ENCODE measurements at regions not wholly inside any gene's neighbourhood (a gene's known extent, or its start where the extent isn't known, plus 50 kb on each side); places are given as distances from the start of the nearest gene placed in this dataset.
"Not testable (repeated sequence)": the region's sequence is repeated elsewhere in the genome, so short reads cannot be mapped to it uniquely, and the experiment has no call there.

GRCh38 chr11:130979386-130979972, 63.2 kb upstream of the SNX19 start:
- no peak for DNase-seq (ENCODE audit: low read depth, low spot score)

- DNase-seq (ENCODE audit: low read depth, low spot score): no peak
Observed at GRCh38 chr11:130980071-130980862, 64.0 kb upstream of the SNX19 start.

DNA sequence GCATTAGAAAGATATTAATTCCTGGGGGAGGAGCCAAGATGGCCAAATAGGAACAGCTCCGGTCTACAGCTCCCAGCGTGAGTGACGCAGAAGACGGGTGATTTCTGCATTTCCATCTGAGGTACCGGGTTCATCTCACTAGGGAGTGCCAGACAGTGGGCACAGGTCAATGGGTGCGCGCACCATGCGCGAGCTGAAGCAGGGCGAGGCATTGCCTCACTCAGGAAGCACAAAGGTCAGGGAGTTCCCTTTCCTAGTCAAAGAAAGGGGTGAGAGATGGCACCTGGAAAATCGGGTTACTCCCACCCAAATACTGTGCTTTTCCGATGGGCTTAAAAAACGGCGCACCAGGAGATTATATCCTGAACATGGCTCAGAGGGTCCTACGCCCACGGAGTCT, 68.0 kb upstream of the SNX19 start:
- not testable (repeated sequence) for DNase-seq (ENCODE audit: low read depth, low spot score)

DNA sequence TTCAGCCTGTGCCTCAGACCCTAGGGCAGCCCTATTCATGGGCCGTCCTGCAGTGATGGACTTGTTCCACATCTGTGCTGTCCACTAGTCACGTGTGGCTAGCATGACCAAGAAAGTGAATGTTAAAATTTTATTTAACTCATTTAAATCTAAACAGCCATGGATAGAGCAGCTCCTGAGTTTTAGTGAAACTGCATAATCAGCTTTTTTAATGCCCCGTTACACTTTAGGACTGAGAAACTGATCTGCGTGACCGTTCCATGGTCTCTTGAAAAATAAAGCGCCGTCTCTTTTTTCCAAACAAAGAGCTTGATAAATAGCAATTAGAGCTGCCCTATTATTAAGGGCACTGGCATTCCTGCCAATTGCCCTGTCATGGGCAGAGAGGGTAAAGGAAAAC, 76.5 kb upstream of the SNX19 start:
- no peak for DNase-seq (ENCODE audit: low read depth, low spot score)

DNA sequence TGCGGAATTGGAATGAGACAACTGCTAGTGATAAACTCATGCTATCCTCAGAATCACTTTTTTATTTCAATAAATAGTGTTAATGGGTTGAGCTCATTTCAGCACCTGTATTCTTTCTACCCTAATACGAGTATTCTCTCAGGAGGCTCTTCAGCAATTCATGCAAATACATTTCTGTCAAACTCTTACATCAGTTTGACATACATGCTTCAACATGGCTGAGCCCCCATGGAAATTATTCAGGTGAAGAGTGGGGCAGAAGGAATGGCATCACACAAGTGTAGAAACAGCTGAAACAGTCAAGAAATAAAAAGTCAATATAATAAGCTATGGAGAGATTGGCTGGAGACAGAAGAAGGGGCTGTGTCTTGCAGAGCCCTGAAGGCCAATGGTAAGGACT, 77.8 kb upstream of the SNX19 start:
- DNase-seq (ENCODE audit: low read depth, low spot score): no peak

DNA sequence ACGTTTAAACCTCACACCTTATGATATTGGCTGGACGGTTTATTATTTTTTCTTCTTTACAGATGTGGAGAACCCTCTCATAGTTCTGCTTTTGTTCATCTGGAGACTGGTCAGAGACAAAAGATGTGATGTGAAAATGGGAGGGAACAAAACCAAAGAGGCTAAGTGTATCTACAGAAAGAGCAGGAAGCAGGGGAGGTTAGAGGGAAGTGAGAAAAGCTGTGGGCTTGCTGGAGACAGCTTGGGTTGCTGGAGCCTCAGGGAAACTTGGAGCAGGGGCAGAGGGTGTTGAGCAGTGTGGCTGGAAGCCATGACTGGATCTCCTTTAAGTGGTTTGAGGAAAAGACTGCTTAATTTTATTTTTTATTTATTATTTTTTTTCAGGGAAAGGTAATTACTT, 79.0 kb upstream of the SNX19 start:
- DNase-seq (ENCODE audit: low read depth, low spot score): no peak

DNA sequence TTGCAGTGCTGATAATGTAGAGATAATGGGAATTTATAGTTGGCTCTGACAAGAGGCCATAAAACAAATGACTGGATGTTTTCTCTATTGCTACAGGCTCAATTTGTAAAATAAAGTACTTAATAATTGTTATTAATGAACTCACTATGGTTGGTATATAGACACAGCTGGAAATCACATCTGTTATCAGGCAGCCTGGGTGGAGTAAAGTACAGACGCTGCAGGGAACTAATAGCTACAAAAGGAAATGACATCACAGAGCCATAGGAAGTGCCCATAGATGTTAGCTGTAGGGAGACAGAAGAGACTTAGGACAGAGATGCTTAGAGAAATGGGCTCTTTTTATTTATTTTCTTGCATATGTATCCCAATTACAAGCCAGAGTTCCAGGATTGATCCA, 81.0 kb upstream of the SNX19 start:
- DNase-seq (ENCODE audit: low read depth, low spot score): no peak

GRCh38 chr11:130999086-130999485, 82.8 kb upstream of the SNX19 start:
- DNase-seq (ENCODE audit: low read depth, low spot score): peak; percentile 3

DNA sequence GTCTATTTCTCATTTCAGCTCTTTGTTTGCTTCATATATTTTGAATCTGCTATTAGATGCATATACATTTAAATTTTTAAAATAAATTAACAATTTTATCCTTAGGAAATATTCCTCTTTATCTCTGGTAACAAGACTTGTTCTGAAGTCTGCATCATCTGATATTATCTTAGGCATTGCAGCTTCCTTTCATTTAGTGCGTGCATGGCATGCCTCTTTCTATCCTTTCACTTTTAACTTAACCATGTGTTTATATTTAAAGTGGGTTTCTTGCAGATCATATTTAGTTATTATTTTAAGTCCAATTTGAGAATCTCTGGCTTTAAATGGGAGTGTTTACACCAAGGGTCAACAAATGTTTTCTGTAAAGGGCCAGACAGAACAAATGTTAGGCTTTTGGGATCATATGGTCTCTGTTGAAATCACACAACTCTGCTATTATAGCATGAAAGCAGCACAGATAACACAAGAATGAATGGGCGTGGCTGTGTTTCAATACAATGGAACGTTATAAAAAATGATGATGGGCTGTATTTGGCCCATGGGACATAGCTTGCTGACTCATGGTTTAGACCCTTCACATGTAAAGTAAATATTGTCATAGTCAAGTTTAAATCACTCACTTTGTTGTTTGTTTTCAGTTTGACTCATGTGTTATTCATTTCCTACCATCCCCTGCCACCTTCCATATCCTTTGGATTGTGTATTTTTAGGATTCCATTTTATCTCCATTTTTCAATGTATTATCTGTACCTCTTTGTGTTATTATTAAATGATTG, 83.9 kb upstream of the SNX19 start:
- peak; percentile 26 for DNase-seq (ENCODE audit: low read depth, low spot score)

GRCh38 chr11:131002145-131002544, 85.9 kb upstream of the SNX19 start:
- DNase-seq (ENCODE audit: low read depth, low spot score): no peak

- no peak for DNase-seq (ENCODE audit: low read depth, low spot score)
Observed at GRCh38 chr11:131005829-131006228, 89.5 kb upstream of the SNX19 start.

DNA sequence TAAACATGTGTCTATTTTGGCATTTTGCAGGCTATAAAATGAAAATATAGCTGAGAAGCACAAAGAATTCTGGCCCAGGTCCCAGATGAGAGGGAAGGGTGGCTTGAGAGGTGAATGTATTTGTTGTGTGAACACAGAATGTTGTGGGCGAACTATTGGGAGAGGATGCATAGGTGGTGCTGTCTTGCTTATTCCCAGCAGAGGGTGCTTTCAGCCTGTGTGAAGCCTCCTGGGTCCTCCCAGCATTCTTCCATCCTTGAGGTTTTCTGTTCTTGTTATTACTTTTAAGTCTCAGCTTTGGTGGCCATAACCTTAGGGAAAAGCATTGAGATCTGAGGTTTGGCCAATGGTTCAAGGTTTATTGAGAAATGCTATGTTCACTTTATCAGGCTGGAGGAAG, 108.7 kb upstream of the SNX19 start:
- no peak for DNase-seq (ENCODE audit: low read depth, low spot score)

GRCh38 chr11:131025421-131026125, 109.3 kb upstream of the SNX19 start:
- no peak for DNase-seq (ENCODE audit: low read depth, low spot score)

DNA sequence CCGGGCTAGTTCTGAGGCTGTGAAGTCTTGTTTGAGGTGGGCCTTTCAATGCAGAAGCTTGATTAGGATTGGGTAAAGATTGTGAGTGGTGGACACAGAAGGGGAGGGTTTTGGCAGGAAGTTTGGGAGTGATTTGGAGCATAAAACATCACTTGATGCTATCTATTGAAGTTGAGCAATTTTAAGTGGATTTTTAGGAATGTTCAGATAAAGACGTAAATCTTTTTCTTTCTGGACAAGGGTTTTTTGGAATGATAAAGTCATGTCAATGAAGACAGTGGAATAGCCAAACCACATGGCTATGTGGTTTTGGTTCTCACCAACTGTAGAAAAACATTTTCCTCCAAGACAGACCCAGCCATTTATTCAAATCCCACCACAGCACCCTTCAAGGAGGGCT, 111.2 kb upstream of the SNX19 start:
- no peak for DNase-seq (ENCODE audit: low read depth, low spot score)

- DNase-seq (ENCODE audit: low read depth, low spot score): no peak
Observed at GRCh38 chr11:131033151-131033651, 116.9 kb upstream of the SNX19 start.

GRCh38 chr11:131036514-131036913, 120.2 kb upstream of the SNX19 start:
- no peak for DNase-seq (ENCODE audit: low read depth, low spot score)

DNA sequence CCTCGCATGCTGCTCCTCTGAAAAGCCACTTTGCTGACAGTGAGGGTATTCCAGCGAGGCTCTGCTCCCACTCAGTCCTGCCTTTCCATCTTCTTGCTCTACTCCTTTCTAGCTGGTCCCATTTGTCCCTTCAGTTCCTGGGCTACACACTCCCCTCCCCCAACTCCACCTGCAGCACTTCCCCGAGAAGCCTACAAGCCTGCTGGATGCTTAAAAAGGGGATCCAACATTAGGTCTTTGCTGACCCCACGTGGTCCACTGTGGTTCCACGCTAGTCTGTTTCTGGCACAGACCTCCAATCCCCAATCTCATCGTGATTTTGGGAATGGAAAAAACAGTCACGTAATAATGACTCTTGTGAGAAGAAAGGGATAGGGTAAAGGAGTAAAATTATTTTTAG, 121.6 kb upstream of the SNX19 start:
- DNase-seq (ENCODE audit: low read depth, low spot score): no peak

DNA sequence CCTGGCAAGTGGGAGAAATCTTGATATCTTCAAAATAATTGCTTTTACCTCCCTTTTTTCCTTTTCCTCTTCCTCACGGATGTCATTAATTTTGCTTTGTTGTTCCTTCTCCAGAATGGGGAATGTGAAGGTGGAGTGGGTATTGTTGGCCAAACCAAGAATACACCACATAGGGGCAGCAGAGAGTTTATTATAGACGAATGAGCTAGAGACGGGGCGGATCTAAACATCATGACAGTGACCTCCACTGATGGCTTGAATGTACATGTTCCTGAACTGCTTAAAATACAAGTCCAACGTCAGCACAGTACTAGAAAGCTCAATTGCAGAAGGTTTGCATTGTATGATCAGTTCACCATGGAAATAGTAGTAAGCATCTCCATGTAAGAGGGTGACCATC, 122.3 kb upstream of the SNX19 start:
- no peak for DNase-seq (ENCODE audit: low read depth, low spot score)

- DNase-seq (ENCODE audit: low read depth, low spot score): no peak
Observed at GRCh38 chr11:131041331-131042040, 125.2 kb upstream of the SNX19 start.

GRCh38 chr11:131042041-131042390, 125.7 kb upstream of the SNX19 start:
- no peak for DNase-seq (ENCODE audit: low read depth, low spot score)

GRCh38 chr11:131043251-131043650, 127.0 kb upstream of the SNX19 start:
- no peak for DNase-seq (ENCODE audit: low read depth, low spot score)
